ENCODE measurements at regions not wholly inside any gene's neighbourhood (a gene's known extent, or its start where the extent isn't known, plus 50 kb on each side); places are given as distances from the start of the nearest gene placed in this dataset.

DNA sequence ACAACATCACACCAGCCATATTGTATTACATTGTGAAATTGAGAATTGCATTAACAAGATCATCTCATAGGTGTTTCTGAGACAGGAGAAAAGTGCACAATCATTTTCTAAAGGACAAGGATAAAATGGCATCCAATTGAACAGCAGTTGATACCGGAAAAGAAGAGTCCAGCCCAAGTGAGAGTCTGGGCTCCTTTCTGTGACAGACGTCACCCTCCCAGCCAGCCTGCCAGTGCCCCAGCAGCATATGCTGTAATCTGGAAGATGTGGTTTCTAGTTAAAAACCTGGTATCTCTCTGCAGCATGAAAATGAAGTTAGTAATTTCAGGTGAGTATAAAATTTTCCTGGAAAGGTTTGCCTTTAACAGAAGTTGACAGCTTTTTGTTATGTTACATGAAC lies 1531.7 kb upstream of the PIK3C3 start:
- Histone ChIP-seq H3K4me3 (no peak overlapping the region), H3K27me3 (replicated peaks; ENCODE audit: insufficient read depth) (no peaks in the 10 kb centered on the region), H3K4me1 (ENCODE audit: control insufficient read depth in 1 of 2, low read depth in 2 of 2) (no peaks in the 10 kb centered on the region), H3K27ac (no peak overlapping the region), H3K36me3 (no peaks in the 10 kb centered on the region), H3K9me3 (no peaks in the 10 kb centered on the region)
- TF ChIP-seq, protein P1, sequence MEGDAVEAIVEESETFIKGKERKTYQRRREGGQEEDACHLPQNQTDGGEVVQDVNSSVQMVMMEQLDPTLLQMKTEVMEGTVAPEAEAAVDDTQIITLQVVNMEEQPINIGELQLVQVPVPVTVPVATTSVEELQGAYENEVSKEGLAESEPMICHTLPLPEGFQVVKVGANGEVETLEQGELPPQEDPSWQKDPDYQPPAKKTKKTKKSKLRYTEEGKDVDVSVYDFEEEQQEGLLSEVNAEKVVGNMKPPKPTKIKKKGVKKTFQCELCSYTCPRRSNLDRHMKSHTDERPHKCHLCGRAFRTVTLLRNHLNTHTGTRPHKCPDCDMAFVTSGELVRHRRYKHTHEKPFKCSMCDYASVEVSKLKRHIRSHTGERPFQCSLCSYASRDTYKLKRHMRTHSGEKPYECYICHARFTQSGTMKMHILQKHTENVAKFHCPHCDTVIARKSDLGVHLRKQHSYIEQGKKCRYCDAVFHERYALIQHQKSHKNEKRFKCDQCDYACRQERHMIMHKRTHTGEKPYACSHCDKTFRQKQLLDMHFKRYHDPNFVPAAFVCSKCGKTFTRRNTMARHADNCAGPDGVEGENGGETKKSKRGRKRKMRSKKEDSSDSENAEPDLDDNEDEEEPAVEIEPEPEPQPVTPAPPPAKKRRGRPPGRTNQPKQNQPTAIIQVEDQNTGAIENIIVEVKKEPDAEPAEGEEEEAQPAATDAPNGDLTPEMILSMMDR (IDR thresholded peaks at IDR 0.05), result no peak
- DNase-seq (ENCODE audit: low spot score) (no peak), ATAC-seq (ENCODE audit: insufficient number of reproducible peaks, low FRiP score, low read depth) (no peak)

DNA sequence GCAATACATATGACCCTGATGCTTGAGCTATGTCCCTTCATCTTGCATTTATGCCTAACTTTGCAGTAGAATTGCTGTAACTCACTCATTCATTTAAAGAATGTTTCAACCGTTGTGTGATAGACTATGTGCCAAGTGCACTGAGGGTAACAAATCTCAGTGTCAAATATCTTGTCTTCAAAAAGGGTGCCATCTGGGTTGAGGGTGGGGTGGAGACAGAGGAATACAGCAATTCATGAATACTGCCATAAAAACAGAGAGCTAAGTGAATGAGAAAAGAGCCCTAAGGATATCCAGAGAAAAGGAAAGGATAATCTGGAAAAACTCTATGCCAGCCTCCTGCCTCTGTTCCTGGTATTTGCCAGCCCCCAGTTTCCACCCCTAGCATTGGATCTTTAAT lies 1534.4 kb upstream of the PIK3C3 start:
- Histone ChIP-seq H3K36me3 (no peaks in the 10 kb centered on the region), H3K27me3 (replicated peaks; ENCODE audit: insufficient read depth) (no peaks in the 10 kb centered on the region), H3K27ac (no peak overlapping the region), H3K9me3 (no peaks in the 10 kb centered on the region), H3K4me3 (no peak overlapping the region), H3K4me1 (ENCODE audit: control insufficient read depth in 1 of 2, low read depth in 2 of 2) (no peaks in the 10 kb centered on the region)
- TF ChIP-seq, protein P1 (IDR thresholded peaks at IDR 0.05), result no peak
- no peak for ATAC-seq (ENCODE audit: insufficient number of reproducible peaks, low FRiP score, low read depth)
- DNase-seq (ENCODE audit: low spot score), result no peak

DNA sequence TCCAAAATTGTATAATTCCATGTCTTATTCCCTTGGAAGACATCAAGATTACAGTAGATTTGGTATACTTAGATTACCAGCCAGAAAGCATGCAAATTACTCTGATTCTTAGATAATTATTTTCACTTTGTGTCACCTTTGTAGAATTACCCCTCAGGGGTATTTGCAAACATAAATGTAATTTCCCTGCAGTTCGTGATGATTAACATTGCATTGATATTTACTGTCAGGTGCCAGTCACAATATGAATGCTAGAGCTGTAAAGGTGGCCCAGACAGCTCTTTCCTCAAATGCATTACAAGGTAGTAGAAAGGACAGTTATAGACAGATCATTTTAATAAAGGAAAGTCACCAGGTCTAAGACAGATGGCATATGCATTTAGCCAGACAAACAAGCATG lies 1537.5 kb upstream of the PIK3C3 start:
- H3K9me3 ChIP-seq, result no peaks in the 10 kb centered on the region
- TF ChIP-seq, protein P1 (IDR thresholded peaks at IDR 0.05), result no peak
- no peaks in the 10 kb centered on the region for H3K4me1 ChIP-seq (ENCODE audit: control insufficient read depth in 1 of 2, low read depth in 2 of 2)
- no peaks in the 10 kb centered on the region for H3K36me3 ChIP-seq
- ATAC-seq (ENCODE audit: insufficient number of reproducible peaks, low FRiP score, low read depth) (no peak), DNase-seq (ENCODE audit: low spot score) (no peak)
- no peak overlapping the region for H3K4me3 ChIP-seq
- no peaks in the 10 kb centered on the region for H3K27me3 ChIP-seq (replicated peaks; ENCODE audit: insufficient read depth)
- H3K27ac ChIP-seq, result no peak overlapping the region

DNA sequence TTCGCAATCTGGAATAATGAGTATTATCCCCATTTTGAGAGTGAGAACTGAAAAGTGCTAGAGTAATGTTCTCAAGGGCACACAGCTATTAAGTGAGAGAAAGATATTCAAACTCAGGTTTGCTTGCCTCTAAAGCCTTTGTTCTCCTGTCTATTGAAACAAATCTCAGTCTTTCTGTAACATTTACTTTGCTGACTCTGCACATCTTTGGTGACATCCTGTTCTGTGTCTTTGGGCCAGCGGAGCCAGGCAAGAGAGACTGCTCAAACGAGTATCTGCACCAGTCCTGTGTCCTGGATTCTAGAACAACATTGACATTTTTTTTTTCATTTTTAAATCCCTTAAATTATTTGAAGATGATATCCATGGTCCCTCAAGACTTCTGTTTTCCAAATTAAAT lies 1539.2 kb upstream of the PIK3C3 start:
- DNase-seq (ENCODE audit: low spot score) (no peak), ATAC-seq (ENCODE audit: insufficient number of reproducible peaks, low FRiP score, low read depth) (no peak)
- Histone ChIP-seq H3K4me1 (ENCODE audit: control insufficient read depth in 1 of 2, low read depth in 2 of 2) (no peaks in the 10 kb centered on the region), H3K4me3 (no peak overlapping the region), H3K27ac (no peak overlapping the region), H3K9me3 (no peaks in the 10 kb centered on the region), H3K27me3 (replicated peaks; ENCODE audit: insufficient read depth) (no peaks in the 10 kb centered on the region), H3K36me3 (no peaks in the 10 kb centered on the region)
- TF ChIP-seq, protein P1 (IDR thresholded peaks at IDR 0.05), result no peak

DNA sequence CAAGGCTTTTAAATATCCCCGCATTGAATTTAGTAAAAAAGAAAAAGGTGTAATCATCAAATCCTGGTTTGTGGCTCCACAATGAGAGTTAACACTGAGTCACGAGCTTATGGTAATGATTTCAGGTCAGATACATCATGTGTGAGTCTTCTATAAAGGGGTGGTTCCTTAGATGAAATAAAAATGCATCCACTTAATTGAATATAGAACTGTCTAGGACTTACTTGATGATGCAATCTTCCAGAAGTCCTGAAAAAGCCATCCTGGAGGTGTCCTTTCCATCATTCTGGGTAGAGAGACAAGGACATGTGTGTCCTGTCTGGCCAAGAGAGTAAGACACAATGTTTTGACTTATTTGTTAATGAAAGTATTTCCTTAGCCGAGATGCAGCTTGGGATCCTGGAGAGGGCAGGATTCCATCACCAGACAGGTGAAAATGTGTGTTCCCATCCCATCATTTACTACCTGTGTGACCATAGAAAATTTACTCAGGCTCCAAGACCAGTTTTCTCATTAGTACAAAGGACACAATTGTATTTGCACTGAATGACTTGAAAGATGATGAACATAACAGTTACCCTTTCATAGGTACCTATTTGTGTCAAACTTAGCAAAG lies 1539.8 kb upstream of the PIK3C3 start:
- H3K27me3 ChIP-seq (replicated peaks; ENCODE audit: insufficient read depth), result no peaks in the 10 kb centered on the region
- no peak overlapping the region for H3K27ac ChIP-seq
- TF ChIP-seq, protein P1 (IDR thresholded peaks at IDR 0.05), result no peak
- no peaks in the 10 kb centered on the region for H3K36me3 ChIP-seq
- H3K9me3 ChIP-seq, result no peaks in the 10 kb centered on the region
- ATAC-seq (ENCODE audit: insufficient number of reproducible peaks, low FRiP score, low read depth) (no peak), DNase-seq (ENCODE audit: low spot score) (no peak)
- H3K4me1 ChIP-seq (ENCODE audit: control insufficient read depth in 1 of 2, low read depth in 2 of 2), result no peaks in the 10 kb centered on the region
- no peak overlapping the region for H3K4me3 ChIP-seq
